ENCODE measurements at regions not wholly inside any gene's neighbourhood (a gene's known extent, or its start where the extent isn't known, plus 50 kb on each side); places are given as distances from the start of the nearest gene placed in this dataset.

DNA sequence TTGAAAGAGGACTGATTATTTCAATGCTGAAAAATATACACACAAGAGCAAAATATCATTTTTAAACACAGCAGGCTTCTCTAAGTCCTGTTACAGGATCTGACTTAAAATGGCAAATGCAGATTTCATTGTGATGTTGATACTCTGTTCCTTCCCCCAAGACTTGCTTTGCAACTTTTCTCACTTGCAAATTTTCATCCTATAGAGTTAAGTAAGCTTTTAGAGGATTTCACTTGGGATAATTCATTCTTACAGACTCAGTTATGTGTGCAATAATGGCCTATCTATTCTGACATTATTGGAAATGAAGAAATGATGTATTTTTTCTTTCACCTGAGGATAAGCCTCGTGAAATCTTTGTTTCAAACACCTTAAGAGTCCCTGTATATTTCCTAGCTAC, 2403.2 kb downstream of the ARAP2 start:
- peak overlapping the region in 1 of 4 experiments; percentile 43; a peak in 1 of 8 replicates for H3K4me3 ChIP-seq (ENCODE audit: extremely low read depth in 1 of 4, insufficient read depth in 2 of 4, low read depth in 3 of 4, low read length in 4 of 4)
- H2BK15ac ChIP-seq (ENCODE audit: low read length) = no peak overlapping the region
- H3K79me1 ChIP-seq (ENCODE audit: low read depth, low read length) = no peaks in the 10 kb centered on the region
- no peak overlapping the region for H2AFZ ChIP-seq (ENCODE audit: low read length)
- H3K18ac ChIP-seq (ENCODE audit: extremely low read depth, low read length) = no peak overlapping the region
- H3K27ac ChIP-seq (ENCODE audit: low read depth, low read length) = no peak overlapping the region
- DNase-seq (ENCODE audit: low read depth in 1 of 2, low spot score in 2 of 2) = no peak
- H3K27me3 ChIP-seq (replicated peaks in 1 of 4; ENCODE audit: control insufficient read depth in 3 of 4, extremely low read depth in 1 of 4, insufficient read depth in 3 of 4, low read length in 3 of 4) = no peaks in the 10 kb centered on the region
- peaks cover 4 to 8% of the 10 kb centered on the region in 2 experiments; a peak in 1 of 4 replicates for H3K9me3 ChIP-seq (ENCODE audit: insufficient read depth in 2 of 2, low read depth in 1 of 2, low read length in 1 of 2)
- no peaks in the 10 kb centered on the region for H3K79me2 ChIP-seq (ENCODE audit: control insufficient read depth in 1 of 2, insufficient read depth in 2 of 2, low read length in 2 of 2)
- H2BK12ac ChIP-seq (ENCODE audit: low read depth, low read length) = no peak overlapping the region
- POLR2A ChIA-PET (ENCODE audit: partially characterized antibody) = no interaction called here
- H2BK120ac ChIP-seq (replicated peaks; ENCODE audit: low read depth, low read length) = no peak overlapping the region
- no peaks in the 10 kb centered on the region; a peak in 2 of 8 replicates for H3K36me3 ChIP-seq (ENCODE audit: control insufficient read depth in 2 of 4, insufficient read depth in 4 of 4, low read length in 3 of 4)
- no peak overlapping the region for H2BK20ac ChIP-seq (ENCODE audit: low read length)
- H3K14ac ChIP-seq (ENCODE audit: insufficient read length) = no peak overlapping the region
- H3K23me2 ChIP-seq (ENCODE audit: low read depth, low read length) = no peaks in the 10 kb centered on the region
- H2BK5ac ChIP-seq (ENCODE audit: low read depth, low read length) = no peak overlapping the region
- peak overlapping the region; percentile 23 to 29; a peak in 3 of 4 replicates for H3K4me2 ChIP-seq (ENCODE audit: insufficient read depth in 1 of 2, low read depth in 2 of 2, low read length in 2 of 2)
- no peak overlapping the region for H2AK5ac ChIP-seq (ENCODE audit: low read depth, low read length)
- H4K8ac ChIP-seq (ENCODE audit: extremely low read depth, insufficient read depth, low read length) = no peak overlapping the region
- H4K91ac ChIP-seq (replicated peaks; ENCODE audit: insufficient read length, low read length) = no peak overlapping the region
- H4K5ac ChIP-seq (ENCODE audit: insufficient read length, low read depth, low read length) = peak overlapping the region; percentile 80
- no peak overlapping the region for H3K23ac ChIP-seq (ENCODE audit: insufficient read length)
- no peak overlapping the region for H3K4ac ChIP-seq (replicated peaks; ENCODE audit: insufficient read length, low read depth, low read length)
- 13% methylated on average over 1 of the region's 1 CpG; no CpG with 5 or more reads in 1 of the 2 experiments for WGBS, 2 experiments (ENCODE audit: extremely low coverage in 1 of 2, insufficient coverage in 1 of 2, insufficient read length in 1 of 2, insufficient replicate concordance in 2 of 2, low coverage in 1 of 2, low lambda C conversion rate in 2 of 2, missing lambda C conversion rate in 1 of 2)
- no peak overlapping the region for H3K56ac ChIP-seq (replicated peaks; ENCODE audit: insufficient read length, low read depth, low read length)
- no peak overlapping the region for H3K9ac ChIP-seq (replicated peaks in 1 of 4; ENCODE audit: extremely low read depth in 1 of 4, low read depth in 3 of 4, low read length in 3 of 4)
- no peaks in the 10 kb centered on the region for H4K20me1 ChIP-seq (replicated peaks in 1 of 2; ENCODE audit: control insufficient read depth in 1 of 2, insufficient read depth in 2 of 2, low read length in 2 of 2)
- H3K4me1 ChIP-seq (replicated peaks in 1 of 4; ENCODE audit: control insufficient read depth in 3 of 4, insufficient read depth in 4 of 4, low read length in 3 of 4) = peaks cover 0 to 7% (median 0%) of the 10 kb centered on the region in 4 experiments; a peak in 1 of 7 replicates
- CTCF ChIA-PET (ENCODE audit: partially characterized antibody) = no interaction called here
- FAIRE-seq = peak; percentile 96
